GM19324 (cell line): ENCODE measurements at regions not wholly inside any gene's neighbourhood (a gene's known extent, or its start where the extent isn't known, plus 50 kb on each side); places are given as distances from the start of the nearest gene placed in this dataset.
"Not testable (repeated sequence)": the region's sequence is repeated elsewhere in the genome, so short reads cannot be mapped to it uniquely, and the experiment has no call there.

Source experiments
- ATAC-seq: cut with Tn5 transposase; IDR thresholded peaks from one replicate; pipeline ENCODE4 v1.9.1; 2021; ENCODE audit warnings: mild to moderate bottlenecking, moderate library complexity; ENCODE audit not compliant: unreplicated experiment, low FRiP score

DNA sequence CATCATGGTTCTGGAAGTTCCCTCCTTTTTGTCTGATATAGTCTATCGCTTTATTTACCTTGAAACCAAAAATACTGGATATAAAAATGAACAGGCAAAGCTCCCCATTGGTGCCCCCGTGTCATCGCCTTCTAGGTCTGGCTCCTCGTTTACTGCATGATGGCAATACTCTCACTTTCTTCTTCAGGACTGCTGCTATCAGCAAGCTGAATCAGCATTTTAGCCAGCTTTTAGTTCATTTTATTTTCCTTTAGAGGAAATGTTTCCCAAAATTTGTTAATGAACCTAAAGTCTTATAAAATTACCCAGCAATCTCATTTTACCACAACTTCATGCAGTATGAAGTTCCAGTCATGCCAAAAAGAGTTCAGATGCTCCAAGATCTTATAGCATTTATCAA lies 80.5 kb downstream of the ZIC3 start:
- ATAC-seq = no peak

DNA sequence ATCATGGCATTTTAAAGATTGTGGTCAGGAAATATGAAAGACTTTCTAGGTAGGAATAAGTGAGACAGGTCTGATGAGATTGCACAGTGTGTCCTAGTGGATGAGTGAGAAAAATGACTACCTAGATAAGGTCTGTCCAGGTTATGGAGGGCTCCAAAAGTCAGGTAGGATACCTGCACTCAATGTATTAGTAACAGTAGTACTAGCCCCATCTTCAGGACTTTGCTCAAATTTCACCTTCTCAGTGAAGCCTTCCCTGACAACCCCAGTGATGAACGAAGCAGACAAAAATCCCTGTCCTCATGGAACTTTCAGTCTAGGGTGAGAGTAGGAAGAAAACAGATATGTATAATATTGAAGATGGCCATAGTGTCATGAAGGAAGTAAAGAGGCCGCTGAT lies 85.7 kb downstream of the ZIC3 start:
- ATAC-seq = no peak

DNA sequence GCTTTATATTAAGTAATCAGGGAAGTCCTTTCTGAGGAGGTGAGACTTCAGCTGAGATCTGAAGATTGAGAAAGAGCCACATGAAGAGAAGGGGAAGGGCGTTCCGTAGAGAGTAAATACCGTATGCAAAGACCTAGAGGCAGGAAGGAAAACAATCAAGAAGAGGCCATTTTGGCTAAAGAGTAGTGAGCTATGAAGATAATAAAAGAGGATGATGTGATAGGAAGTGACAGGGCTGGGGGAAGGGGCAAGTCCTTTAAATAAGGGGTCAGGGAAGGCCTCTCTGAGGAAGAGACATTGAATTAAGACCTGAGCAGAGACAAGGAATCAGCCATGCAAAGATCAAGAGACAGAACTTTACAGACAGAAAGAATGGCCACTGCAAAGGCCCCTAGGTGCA lies 86.2 kb downstream of the ZIC3 start:
- ATAC-seq = no peak

DNA sequence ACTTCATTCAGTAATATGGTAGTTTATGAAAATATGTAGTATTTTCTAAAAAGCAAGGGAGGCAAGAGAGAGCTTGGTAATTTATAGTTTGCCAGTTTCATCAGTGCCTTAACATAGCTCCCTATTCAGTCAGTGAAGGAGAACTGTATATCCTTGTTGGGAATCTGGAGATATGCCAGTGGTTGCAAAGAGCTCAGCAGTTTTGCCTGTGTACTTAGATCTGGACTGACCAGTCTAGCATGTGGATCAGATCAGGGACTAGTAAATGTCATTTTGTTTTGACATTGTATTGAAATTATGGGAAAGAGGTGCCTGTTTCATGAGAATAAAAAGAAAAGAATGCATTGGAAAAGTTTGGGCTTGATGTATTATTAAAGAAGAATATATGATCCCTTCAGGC lies 88.6 kb downstream of the ZIC3 start:
- no peak for ATAC-seq

DNA sequence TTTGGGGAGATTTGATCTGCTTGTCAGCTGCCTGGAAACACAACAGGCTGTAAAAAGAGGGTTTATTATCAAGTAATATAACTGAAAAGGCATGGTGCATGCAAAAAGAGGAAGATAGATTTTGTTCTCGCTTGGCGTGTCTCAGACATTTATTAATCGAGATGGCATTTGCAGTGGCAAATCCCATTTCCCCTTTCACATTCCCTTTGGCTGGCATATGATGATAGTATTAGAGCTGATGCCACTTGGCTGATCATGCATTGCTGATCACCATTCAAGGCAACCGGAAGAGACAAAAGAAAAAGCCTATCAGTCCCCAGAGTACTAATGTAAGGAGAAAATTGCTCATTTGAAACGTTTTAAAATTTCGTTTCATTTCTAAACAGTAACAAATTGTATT lies 101.8 kb downstream of the ZIC3 start:
- no peak for ATAC-seq

DNA sequence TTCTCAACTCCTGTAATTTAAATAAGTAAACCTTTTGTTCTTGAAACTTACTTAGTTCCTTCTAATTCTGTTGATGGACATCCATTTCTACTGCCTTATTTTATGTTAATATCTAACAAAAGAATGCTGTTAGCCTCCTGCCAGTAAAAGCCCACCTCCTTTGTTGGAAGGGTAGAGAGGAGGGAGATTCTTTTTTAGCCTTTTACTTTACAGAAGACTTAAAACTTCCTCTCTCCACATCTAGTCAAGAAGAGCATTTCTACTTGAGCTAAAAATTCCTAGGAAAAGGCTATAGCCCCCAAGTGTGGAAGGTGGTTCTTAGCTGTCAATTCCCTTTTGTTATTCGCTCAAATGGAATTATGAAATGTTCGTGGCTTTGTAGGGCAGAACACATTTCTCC lies 118.7 kb downstream of the ZIC3 start:
- no peak for ATAC-seq

DNA sequence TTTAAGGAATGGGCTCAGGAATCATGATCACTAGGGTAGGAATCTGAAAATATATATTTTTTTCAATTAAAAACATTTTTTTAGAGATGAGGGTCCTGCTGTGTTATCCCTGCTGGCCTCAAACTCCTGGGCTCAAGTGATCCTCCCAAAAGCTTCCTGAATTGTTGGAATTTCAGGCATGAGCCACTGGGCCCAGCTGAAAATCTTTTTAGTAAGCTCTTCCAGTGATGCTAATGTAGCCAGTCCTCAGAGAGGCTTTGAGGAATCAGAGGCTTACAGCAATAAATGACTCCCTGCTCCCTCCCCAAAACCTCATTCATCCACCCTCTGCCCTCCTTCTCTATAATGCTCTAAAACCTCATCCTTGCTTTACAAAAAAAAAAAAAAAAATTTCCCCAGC lies 129.5 kb downstream of the ZIC3 start:
- no peak for ATAC-seq

DNA sequence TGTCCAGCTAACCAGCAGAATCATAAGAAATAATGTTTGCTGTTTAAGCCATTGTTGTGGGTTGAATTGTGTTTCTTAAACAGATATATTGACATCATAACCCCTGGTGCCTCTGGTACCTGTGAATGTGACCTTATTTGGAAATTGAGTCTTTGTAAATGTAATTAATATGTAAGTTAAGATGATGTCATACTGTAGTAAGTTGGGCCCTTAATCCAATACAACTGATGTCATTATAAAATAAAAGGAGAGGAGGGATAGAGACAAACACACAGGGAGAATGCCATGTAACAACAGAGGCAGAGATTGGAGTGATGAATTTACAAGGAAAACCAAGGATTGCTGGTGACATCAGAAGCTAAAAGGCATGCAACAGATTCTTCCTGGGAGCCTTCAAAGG lies 141.4 kb downstream of the ZIC3 start:
- no peak for ATAC-seq

DNA sequence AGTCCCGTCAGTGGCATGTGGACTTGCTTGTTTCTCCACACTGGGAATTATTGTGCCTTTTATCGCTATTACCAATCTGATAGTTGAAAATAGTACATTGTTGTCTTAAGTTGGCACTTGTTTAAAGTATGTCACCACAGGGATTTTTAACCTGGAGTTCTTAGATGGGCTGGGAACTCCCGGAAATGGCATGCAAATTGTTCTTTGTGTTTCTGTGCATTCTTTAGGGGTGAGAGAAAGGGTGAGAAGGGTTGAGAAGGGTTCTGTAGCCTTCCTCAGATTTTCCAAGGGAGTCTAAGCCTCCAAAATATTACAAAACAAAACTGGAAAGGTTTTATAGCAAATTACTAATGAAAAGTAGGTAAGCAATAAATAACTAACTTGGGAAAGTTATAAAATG lies 176.9 kb downstream of the ZIC3 start:
- no peak for ATAC-seq

DNA sequence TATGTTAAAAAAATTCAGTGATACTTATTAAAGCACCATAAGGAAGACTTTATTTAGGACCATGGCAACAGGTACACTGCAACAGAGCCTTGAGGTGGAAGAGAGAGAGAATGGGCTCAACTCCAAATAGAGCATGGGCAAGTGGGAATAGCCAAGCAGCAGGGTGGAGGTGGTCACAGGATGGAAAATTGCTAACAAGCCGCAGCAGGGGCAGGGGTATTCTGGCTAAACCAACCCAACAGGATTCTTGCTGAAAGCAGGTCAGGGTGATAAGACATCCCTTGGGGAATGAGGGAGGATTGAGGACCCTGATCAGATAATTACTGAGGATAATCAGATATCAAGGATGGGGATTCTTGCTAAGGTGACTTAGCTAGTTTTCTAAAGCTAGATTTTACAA lies 177.5 kb downstream of the ZIC3 start:
- ATAC-seq = no peak

DNA sequence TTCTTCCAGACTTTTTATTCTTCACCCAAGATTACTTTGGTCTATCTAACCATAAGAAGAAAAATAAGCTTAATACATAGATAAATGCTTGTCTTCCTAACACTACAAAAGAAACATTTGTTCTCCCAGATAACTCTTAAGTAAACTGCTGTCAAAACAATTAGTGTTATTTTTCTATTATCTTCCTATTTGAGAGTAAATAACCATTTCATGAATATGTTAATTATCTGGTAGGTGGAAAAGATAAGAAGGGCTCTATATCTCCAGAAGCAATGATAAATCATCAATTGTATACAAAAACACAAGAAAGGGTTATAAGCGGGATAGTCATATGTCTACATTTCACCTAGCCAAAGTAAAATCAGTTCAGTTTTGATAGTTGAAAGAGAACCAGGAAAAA lies 180.4 kb downstream of the ZIC3 start:
- ATAC-seq = no peak

DNA sequence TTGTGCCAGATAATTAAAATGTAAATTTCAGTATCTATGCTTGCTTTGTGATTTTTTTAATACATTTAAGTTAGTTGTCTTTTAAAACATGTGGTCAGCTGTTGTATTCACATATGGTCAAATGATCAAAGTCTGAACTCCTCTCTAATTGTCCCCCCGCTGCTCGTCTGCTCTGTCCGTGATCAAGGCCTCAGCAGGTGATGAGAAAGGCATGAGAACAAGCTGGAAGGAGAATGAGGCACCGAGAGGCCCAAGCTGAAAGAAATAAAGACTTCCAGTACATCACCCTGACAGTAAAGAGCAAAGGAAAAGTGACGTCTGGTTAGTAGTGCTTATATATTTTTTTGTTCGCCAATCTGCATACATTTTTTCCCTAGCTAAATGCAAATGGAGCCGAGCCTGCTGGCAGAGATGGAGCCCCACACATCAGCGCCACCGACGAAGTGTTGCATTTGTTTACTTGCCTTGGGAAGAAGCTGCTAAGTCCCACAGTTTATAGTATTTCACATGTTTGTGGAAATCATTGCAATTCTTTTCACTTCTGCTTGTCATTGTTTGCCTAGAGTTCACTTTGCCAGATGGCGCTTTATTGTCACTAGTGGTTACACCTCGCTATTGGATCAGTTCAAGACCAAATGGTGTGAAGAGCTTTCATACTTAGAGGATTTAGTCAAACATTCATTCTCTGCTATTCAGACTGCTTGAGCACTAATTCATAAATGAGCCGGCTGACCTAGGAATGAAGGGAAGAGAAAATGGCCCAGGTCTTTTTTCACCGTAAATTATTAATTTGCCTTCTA lies 181.5 kb downstream of the ZIC3 start:
- no peak for ATAC-seq

DNA sequence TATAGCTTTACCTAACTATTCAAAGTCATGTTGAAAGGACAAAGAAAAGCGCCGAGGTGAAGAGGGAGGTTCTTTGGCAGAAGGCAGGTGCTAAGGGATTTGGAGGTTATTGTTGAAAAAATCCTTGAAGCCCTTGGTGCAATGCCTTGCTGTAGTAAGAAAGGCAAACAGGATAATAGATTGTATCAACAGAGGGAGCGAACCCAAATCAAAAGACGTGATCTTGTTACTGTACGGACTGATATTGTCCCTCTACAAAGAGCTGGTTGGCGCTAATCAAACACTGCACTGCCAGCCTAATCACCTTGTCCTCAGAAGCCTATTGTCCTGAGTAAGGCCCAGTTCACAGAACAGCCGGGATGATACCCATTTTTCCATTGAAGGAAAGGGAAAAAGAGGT lies 182.9 kb downstream of the ZIC3 start:
- ATAC-seq = no peak

DNA sequence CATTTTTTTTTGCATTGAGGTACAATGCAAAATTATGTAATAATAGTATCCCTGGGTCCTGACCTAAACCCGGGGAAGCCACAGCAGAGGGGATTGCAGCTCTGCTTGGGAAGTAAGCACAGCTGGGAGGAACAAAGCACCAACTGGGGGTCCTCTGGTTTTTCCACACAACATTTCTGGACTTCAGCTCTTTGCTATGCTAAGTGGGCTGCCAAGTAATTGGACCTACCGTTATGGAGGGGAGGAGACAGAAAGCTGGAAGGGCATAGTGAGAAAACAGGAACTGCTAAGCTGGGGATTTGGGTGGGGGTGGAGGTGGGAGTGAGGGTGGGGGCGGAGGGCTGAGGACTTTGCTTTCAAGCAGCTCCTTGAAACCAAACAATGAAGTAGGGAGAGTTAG lies 183.3 kb downstream of the ZIC3 start:
- no peak for ATAC-seq

DNA sequence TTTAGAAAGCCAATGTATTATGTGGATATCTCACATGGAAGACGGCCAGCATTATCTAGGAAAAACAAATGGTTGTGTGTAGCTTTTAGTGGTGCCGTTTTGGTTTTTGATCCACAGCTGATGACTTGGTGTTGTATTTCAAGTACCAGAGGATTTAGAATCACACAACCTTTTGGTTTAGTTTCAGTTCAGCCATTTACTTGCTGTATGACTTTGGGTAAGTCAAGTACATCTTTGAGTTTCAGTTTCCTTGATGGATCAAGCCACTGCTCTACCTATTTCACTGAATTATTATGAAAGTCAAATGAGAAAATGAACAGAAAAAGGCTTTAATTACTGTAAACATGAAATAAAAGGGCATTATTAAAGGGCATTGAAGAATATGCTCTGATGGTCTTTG lies 205.6 kb downstream of the ZIC3 start:
- ATAC-seq = no peak

DNA sequence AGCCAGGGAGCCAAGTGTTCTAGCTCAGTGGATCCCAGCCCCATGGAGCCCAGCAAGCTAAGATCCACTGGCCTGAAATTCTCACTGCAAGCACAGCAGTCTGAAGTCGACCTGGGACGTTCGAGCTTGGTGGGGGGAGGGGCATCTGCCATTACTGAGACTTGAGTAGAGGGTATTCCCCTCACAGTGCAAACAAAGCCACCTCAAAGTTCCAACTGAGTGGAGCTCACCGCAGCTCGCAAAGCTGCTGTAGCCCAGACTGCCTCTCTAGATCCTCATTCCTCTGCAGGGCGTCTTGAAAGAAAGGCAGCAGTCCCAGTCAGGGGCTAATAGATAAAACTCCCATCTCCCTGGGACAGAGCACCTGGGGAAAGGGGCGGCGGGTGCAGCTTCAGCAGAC lies 226.3 kb downstream of the ZIC3 start:
- no peak for ATAC-seq

DNA sequence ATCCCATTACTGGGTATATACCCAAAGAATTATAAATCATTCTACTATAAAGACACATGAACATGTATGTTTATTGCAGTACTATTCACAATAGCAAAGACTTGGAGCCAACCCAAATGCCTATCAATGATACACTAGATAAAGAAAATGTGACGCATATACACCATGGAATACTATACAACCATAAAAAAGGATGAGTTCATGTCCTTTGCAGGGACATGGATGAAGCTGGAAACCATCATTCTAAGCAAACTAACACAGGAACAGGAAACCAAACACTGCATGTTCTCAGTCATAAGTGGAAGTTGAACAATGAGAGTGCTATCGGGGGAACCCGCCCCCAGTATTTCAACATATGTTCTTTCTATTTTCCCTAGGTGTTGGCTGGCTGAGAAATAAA lies 232.0 kb downstream of the ZIC3 start:
- ATAC-seq = not testable (repeated sequence)

DNA sequence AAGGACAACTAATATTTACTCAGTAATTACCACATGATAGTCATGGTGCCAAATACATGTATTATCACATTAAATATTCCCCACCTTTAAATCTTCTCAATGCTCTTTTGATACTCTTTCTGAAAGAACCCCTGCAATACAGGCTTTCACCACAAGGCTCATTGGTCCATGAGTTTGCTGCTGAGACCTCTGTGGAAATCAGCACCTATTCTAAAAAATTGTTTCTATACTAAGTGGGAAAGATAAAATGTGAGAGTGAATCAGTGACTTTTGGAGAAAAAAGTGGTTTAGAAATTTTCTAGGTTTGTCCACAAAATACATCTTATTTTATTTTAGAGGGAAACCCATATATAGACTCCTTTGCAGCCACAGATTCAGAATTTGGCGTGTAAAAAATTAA lies 257.3 kb downstream of the ZIC3 start:
- ATAC-seq = no peak

DNA sequence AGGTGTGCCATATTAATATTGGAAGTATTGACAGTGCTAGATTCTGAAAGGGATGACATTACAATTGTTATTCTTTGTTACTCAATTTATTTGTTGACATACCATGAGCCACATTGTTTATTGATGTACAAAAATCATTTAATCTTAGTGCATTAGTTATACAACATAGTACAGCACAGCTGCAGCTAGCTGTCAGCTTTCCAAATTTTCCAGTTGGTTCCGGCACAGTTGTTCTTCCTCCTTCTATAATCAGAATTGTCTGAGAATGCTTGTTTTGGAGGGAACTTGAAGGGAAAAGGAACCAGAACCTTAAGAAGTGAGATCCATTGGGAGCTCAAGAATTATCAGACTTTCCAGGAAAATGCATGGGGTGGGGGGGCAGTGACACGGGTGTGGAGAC lies 281.4 kb downstream of the ZIC3 start:
- no peak for ATAC-seq

DNA sequence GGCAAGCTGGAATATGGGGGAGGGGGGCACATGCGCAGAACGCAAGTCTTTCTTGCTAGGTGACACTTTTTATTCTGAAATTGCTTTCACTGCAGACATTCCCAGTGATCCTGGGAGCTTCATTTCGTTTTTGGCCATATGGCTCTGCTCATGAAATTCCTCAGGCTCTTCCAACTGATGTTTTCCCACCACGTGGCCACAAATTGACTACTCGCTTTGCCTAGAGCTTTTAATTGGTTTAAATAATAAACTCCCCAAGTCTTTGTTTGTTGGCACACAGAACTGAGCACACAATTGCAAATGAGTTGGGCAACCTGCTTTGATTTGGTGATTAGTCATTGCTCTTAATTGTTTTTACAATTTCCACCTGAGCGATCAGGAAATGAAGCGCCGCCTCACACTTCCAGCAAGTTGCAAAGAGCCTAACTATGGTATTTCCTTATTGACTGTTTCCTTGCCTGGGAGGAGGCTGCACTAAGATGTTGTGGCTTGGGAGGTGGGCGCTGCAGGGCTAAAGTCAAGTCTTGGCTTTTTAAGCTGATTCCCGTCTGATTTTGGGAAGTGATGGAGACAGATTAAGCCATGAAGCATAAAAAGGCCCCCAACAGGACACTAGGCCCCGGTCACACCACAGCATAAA lies 282.5 kb downstream of the ZIC3 start:
- no peak for ATAC-seq

DNA sequence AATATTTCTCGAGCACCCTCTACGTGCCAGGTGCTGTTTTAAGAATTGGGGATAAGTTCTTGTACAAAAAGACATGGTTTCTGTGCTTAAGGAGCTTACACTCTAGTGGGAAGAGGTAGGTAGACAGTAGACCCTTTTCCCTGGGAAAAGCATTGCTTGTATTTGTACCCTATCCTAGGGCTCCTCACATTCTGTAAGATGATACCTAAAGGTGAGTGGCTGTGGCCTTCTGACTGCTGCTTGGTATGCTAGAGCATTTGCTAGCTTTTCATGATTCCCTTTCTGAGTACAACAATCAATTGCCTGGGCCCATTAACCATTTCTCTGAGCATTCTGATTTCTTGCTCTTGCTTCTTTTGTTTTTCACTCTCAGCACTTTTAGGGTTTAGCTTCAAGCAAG lies 286.6 kb downstream of the ZIC3 start:
- no peak for ATAC-seq

DNA sequence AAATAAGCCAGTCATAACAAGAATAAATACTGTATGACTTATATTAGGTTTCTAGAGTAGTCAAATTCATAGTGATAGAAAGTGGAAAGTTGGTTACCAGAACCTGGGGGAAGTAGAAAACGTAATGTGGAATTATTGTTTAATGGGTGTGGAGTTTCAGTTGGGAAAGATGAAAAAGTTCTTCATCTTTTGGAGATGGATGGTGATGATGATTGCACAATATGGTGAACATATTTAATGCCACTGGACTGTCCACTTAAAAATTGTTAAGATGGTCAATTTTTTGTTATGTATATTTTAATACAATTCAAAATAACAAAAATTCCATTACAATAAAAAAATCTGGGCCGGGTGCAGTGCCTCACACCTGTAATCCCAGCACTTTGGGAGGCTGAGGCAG lies 289.6 kb downstream of the ZIC3 start:
- ATAC-seq = no peak
